ENCODE measurements at regions not wholly inside any gene's neighbourhood (a gene's known extent, or its start where the extent isn't known, plus 50 kb on each side); places are given as distances from the start of the nearest gene placed in this dataset.
"Not testable (repeated sequence)": the region's sequence is repeated elsewhere in the genome, so short reads cannot be mapped to it uniquely, and the experiment has no call there.

DNA sequence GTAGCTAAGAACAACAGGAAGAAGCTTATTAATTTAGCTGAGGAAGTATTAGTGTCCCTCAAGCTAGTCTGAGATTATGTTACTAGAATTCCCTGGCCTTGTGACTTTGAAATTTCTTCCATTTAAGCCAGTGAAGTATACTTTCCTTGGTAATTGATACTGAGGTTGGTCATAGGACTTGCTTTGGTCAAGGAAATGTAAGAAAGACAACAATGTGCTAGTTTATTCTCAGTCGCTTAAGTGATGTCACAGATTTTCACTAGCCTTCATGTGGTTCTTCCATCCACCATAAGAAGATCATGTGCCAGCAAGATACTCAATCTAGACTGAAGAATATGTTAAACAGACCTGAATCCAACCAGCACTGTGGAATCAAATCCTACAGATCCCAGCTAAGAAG lies 1140.1 kb downstream of the TECRL start:
- no peak for DNase-seq
- POLR2A ChIA-PET = no interaction called here
- Mint-ChIP-seq H3K36me3 (no peaks in the 10 kb centered on the region), H3K27ac (no peak overlapping the region), H3K4me1 (no peaks in the 10 kb centered on the region), H3K27me3 (no peaks in the 10 kb centered on the region), H3K4me3 (no peak overlapping the region), H3K9me3 (peaks cover 4% of the 10 kb centered on the region)
- no peak for ATAC-seq (ENCODE audit: low read depth)

GRCh38 chr4:63233671-63234070 lies 1175.6 kb downstream of the TECRL start:
- POLR2A ChIA-PET = no interaction called here
- DNase-seq (no peak), ATAC-seq (ENCODE audit: low read depth) (no peak)
- Mint-ChIP-seq H3K27ac (no peak overlapping the region), H3K4me3 (no peak overlapping the region), H3K9me3 (no peaks in the 10 kb centered on the region), H3K36me3 (no peaks in the 10 kb centered on the region), H3K27me3 (no peaks in the 10 kb centered on the region), H3K4me1 (no peaks in the 10 kb centered on the region)

DNA sequence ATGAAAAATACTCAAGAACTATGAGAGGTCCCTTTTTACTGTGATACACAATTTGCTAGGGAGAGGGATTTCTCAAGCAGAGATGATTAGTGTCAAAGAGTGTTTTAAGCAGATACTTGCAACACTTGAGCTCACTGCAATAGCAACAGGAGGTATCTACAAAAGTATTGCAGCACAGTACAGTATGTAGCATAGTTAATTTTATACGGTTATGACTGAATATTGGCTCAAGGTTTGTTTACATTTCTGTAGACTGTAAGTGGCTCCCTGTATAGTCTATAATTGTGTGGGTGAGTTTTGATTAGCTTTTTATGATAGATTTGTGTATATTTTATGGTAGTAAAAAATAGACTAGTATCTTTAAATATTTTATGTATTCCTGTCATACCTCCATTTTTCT lies 1177.2 kb downstream of the TECRL start:
- no peaks in the 10 kb centered on the region for H3K27me3 Mint-ChIP-seq
- POLR2A ChIA-PET = no interaction called here
- no peak for ATAC-seq (ENCODE audit: low read depth)

GRCh38 chr4:63226229-63226628 lies 1183.0 kb downstream of the TECRL start:
- Mint-ChIP-seq H3K4me3 (no peak overlapping the region), H3K4me1 (no peaks in the 10 kb centered on the region), H3K27ac (no peak overlapping the region), H3K9me3 (peaks cover 1% of the 10 kb centered on the region), H3K27me3 (no peaks in the 10 kb centered on the region), H3K36me3 (no peaks in the 10 kb centered on the region)
- POLR2A ChIA-PET = no interaction called here
- no peak for ATAC-seq (ENCODE audit: low read depth)
- DNase-seq = no peak

More for the DNA sequence above, 1177.2 kb downstream of the TECRL start:
- DNase-seq = no peak
- Mint-ChIP-seq H3K36me3 (no peaks in the 10 kb centered on the region), H3K27ac (no peak overlapping the region), H3K4me3 (no peak overlapping the region), H3K4me1 (no peaks in the 10 kb centered on the region), H3K9me3 (peaks cover 1% of the 10 kb centered on the region)

DNA sequence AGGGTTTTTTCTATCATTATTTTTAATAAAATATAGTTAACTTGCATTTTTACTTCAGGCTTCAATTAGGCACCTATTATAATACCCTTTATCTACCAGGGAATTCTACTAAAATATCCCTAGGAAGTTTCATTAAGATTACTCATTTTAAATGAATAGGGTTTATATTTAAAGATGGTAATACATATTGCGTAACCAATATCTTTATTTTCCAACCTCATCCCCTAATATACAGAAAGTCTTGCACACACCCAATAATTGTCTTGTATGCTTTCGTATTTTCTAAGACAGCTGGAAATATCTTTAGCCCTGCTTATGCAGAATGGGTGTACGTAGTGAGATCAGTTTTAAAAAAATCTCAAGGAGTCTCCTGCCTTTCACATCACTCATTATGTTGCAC lies 1186.8 kb downstream of the TECRL start:
- H3K27me3 Mint-ChIP-seq = no peaks in the 10 kb centered on the region
- H3K9me3 Mint-ChIP-seq = peaks cover 4% of the 10 kb centered on the region
- DNase-seq (no peak), ATAC-seq (ENCODE audit: low read depth) (no peak)
- no peak overlapping the region for H3K4me3 Mint-ChIP-seq
- no peaks in the 10 kb centered on the region for H3K36me3 Mint-ChIP-seq
- H3K27ac Mint-ChIP-seq = no peak overlapping the region
- H3K4me1 Mint-ChIP-seq = no peaks in the 10 kb centered on the region
- POLR2A ChIA-PET = no interaction called here

- POLR2A ChIA-PET = no interaction called here
- no peak overlapping the region for H3K27ac Mint-ChIP-seq
These were observed 1187.8 kb downstream of the TECRL start for GRCh38 chr4:63221477-63221876.

DNA sequence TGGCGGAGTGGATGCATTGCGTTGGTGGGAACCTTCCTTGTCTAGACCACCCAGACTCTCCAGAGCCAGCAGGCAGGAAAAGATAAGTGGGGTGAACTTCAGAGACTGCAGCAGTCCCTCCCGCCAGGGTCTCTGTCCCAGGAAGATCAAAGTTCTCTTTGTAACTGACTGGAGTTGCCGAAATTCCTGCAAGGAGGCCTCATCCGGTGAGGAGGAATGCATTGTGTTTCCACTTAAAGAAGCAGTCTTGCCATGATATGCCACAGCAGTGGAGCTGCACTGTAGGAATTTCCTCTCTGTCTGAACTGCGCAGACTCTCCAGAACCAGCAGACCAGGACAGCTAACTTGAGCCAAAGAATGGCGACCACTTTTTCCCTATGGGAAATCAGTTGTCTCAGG lies 1190.4 kb downstream of the TECRL start:
- Mint-ChIP-seq H3K27ac (no peak overlapping the region), H3K36me3 (no peaks in the 10 kb centered on the region), H3K9me3 (peaks cover 9% of the 10 kb centered on the region), H3K27me3 (no peaks in the 10 kb centered on the region), H3K4me1 (no peaks in the 10 kb centered on the region), H3K4me3 (no peak overlapping the region)
- DNase-seq (no peak), ATAC-seq (ENCODE audit: low read depth) (no peak)
- POLR2A ChIA-PET = no interaction called here

More at GRCh38 chr4:63221477-63221876, 1187.8 kb downstream of the TECRL start:
- Mint-ChIP-seq H3K36me3 (no peaks in the 10 kb centered on the region), H3K4me1 (no peaks in the 10 kb centered on the region), H3K9me3 (peaks cover 6% of the 10 kb centered on the region), H3K27me3 (no peaks in the 10 kb centered on the region), H3K4me3 (no peak overlapping the region)
- ATAC-seq (ENCODE audit: low read depth) = no peak
- no peak for DNase-seq

- POLR2A ChIA-PET = no interaction called here
- Mint-ChIP-seq H3K4me1 (no peaks in the 10 kb centered on the region), H3K27me3 (no peaks in the 10 kb centered on the region), H3K4me3 (no peak overlapping the region), H3K9me3 (peaks cover 9% of the 10 kb centered on the region), H3K36me3 (no peaks in the 10 kb centered on the region), H3K27ac (no peak overlapping the region)
- no peak for DNase-seq
- ATAC-seq (ENCODE audit: low read depth) = no peak
These were observed 1195.2 kb downstream of the TECRL start for GRCh38 chr4:63214076-63214475.

DNA sequence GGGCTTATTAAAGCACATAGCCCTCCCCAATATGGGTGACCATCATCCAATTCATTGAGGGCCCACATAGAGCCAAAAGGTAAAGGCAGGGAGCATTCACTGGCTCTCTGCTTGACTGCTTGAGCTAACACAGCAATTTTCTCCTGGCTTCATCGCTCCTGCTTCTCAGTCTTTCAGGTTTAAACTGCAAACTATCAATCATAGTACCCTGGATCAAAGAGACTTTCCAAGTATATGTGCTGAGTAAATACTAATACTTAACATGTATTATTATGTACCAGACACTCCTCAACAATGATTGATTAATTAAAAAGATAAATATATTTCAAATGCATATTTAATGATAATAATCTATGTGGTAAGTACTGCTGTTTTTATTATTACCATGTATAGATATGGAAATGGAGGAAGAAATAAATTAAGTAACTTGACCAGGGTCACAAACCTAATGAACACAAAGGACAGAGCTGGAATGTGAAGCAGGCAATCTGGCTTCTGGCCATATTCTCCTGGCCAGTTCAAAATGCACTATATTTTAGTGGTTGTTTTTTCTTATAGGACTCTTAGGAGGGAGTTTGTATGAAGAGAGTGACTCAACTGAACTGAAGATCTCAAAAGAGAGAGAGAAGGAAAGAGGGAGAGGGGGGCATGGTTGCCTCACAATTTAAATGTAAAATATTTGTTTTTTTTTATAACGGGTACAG lies 1197.3 kb downstream of the TECRL start:
- POLR2A ChIA-PET = no interaction called here
- ATAC-seq (ENCODE audit: low read depth) (no peak), DNase-seq (no peak)
- peaks cover 8% of the 10 kb centered on the region for H3K9me3 Mint-ChIP-seq
- H3K27me3 Mint-ChIP-seq = no peaks in the 10 kb centered on the region
- H3K4me1 Mint-ChIP-seq = no peaks in the 10 kb centered on the region
- no peak overlapping the region for H3K27ac Mint-ChIP-seq
- H3K4me3 Mint-ChIP-seq = no peak overlapping the region
- no peaks in the 10 kb centered on the region for H3K36me3 Mint-ChIP-seq

DNA sequence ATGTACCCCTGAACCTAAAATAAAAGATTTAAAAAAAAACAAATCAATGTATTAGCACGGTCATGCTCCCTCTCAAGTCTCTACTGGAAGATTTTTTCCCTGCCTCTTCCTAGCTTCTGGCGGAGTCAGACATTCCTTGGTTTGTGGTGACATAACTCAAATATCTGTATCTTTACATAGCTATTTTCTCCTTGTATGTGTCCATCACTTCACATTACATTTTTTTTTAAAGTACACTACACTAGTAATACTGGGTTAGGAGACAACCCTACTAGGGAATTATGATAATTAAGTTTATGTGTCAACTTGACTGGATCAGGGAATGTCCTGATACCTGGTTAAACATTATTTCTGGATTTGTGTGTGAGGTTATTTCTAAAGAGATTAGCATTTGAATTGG lies 1197.9 kb downstream of the TECRL start:
- no peak overlapping the region for H3K4me3 Mint-ChIP-seq
- ATAC-seq (ENCODE audit: low read depth) = no peak

GRCh38 chr4:63193029-63193428 lies 1216.2 kb downstream of the TECRL start:
- DNase-seq; H3K27me3 Mint-ChIP-seq; ATAC-seq (ENCODE audit: low read depth); H3K9me3 Mint-ChIP-seq; H3K4me3 Mint-ChIP-seq; POLR2A ChIA-PET; H3K4me1 Mint-ChIP-seq; H3K36me3 Mint-ChIP-seq; H3K27ac Mint-ChIP-seq: not testable (repeated sequence)

More for the DNA sequence above, 1197.9 kb downstream of the TECRL start:
- Mint-ChIP-seq H3K4me1 (no peaks in the 10 kb centered on the region), H3K36me3 (no peaks in the 10 kb centered on the region), H3K27ac (no peak overlapping the region), H3K9me3 (peaks cover 6% of the 10 kb centered on the region), H3K27me3 (no peaks in the 10 kb centered on the region)
- POLR2A ChIA-PET = no interaction called here
- no peak for DNase-seq

DNA sequence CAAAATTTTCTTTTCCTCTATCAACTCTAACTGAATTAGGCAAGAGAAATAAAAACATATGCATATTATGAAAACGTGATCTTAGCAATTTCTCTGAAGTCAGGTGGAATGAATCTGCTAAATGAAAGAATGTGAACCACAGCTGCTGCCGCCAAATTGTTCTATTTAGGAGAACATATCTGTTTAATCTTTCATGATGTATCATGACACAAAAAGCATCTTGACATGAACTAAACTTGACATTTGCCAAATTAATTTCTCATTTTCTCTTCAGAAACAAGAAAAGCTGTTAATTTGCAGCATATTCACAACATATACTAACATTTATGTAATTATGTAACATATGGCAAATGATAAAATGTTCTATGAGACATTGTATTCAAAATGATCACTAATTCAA lies 1237.9 kb downstream of the TECRL start:
- POLR2A ChIA-PET = no interaction called here
- Mint-ChIP-seq H3K4me3 (no peak overlapping the region), H3K9me3 (peaks cover 6% of the 10 kb centered on the region), H3K4me1 (no peaks in the 10 kb centered on the region), H3K36me3 (no peaks in the 10 kb centered on the region), H3K27me3 (no peaks in the 10 kb centered on the region), H3K27ac (no peak overlapping the region)
- no peak for ATAC-seq (ENCODE audit: low read depth)
- DNase-seq = no peak

DNA sequence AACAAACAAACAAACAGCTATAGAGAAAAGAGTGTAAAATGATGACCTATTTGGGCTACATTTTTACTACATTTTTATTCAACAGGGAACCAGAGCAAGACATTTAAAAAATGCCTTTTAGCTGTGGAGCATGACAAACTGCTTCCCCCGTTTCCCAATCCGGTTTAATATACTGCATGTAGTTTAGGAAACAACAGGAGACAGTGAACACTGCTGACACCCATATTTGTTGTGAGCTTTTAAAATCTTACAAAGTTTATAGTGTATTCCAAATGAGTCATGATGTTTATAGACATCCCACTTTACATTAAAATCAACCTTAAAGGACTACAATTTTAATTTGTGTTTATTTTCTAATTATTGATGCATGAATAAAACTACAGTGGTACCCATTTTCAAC lies 1238.3 kb downstream of the TECRL start:
- POLR2A ChIA-PET = no interaction called here
- H3K27me3 Mint-ChIP-seq = no peaks in the 10 kb centered on the region
- no peak overlapping the region for H3K27ac Mint-ChIP-seq
- no peak overlapping the region for H3K4me3 Mint-ChIP-seq
- no peaks in the 10 kb centered on the region for H3K36me3 Mint-ChIP-seq
- DNase-seq (no peak), ATAC-seq (ENCODE audit: low read depth) (no peak)
- H3K9me3 Mint-ChIP-seq = peaks cover 7% of the 10 kb centered on the region
- H3K4me1 Mint-ChIP-seq = no peaks in the 10 kb centered on the region

DNA sequence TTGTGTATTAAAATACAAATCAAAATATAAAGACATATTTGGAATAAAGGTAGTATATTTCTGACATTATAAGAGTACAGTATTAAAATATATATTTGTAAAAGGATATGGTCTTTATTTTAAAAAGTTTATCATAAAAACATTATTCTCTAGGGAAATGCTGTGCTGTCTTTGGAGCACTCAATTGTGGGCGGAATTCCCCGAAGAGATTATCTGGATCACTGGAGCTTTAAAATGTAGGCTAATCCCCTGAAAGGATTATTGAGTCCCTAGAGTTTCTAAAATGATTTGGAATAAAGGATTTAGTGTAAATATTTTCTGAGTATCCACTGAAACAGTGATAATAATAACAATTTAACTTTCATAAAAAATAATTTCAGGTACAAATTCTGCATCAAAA lies 1239.4 kb downstream of the TECRL start:
- H3K36me3 Mint-ChIP-seq = no peaks in the 10 kb centered on the region
- H3K9me3 Mint-ChIP-seq = peaks cover 13% of the 10 kb centered on the region
- H3K27ac Mint-ChIP-seq = no peak overlapping the region
- no peaks in the 10 kb centered on the region for H3K4me1 Mint-ChIP-seq
- DNase-seq = no peak
- no peak for ATAC-seq (ENCODE audit: low read depth)
- POLR2A ChIA-PET = no interaction called here
- no peak overlapping the region for H3K4me3 Mint-ChIP-seq
- H3K27me3 Mint-ChIP-seq = no peaks in the 10 kb centered on the region

DNA sequence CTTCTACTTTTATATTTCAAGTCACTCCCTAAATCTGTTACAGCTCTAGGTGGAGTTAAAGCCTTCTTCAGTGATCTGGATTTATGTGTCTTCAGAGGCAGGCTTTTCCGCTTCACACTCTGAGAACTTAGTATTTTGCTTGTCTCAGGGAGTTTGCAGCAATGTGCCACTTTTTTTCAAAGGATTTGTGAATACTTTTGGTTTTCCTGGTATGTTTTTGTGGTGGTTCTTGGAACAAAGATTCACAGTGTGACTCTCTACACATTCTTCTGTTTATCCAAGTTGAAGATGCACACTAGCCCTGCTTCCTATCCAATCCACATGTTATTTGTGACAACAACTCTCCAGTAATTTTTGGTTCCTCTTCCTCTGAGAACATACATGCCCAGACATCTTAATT lies 1253.7 kb downstream of the TECRL start:
- H3K9me3 Mint-ChIP-seq = peaks cover 8% of the 10 kb centered on the region
- no peaks in the 10 kb centered on the region for H3K4me1 Mint-ChIP-seq
- no peak for ATAC-seq (ENCODE audit: low read depth)
- DNase-seq = no peak
- H3K36me3 Mint-ChIP-seq = no peaks in the 10 kb centered on the region
- no peak overlapping the region for H3K4me3 Mint-ChIP-seq
- POLR2A ChIA-PET = no interaction called here
- no peak overlapping the region for H3K27ac Mint-ChIP-seq
- H3K27me3 Mint-ChIP-seq = no peaks in the 10 kb centered on the region

Measured in activated naive CD8-positive, alpha-beta T cell treated with anti-CD3 and anti-CD28 coated beads, Interleukin-2, amount 10 ng/mL, durations not matched to agents 7 days and 5 days (primary cell).